ENCODE measurements at regions not wholly inside any gene's neighbourhood (a gene's known extent, or its start where the extent isn't known, plus 50 kb on each side); places are given as distances from the start of the nearest gene placed in this dataset.

DNA sequence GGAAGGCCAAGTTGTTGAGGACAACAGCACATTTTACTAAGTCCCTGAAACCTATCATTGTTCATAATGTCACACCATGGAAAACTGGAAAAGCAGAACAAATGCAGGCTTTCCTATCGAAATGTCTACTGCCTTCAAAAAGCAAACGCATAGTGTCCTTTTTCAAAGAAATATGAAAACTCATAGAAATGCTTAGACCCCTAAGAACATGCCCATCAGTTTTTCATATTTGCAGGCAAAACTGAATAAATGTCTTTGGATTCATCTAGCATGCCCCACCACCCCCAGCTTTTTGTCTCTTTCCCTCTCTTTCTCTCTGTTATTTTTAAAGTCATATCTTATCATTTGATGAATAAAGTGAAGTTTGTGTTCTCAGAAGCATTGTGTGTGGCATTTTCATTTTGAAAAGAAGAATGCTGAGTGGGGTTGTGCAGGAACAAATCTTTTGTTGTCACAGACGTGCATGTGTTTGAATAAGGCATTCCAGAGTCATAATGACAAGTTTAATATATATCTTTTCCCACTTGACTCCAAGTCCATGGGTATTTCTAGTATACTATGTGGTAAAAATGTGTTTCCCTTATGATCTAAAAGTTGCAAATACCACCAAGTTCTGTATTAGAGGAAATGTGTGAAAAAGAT is 2180.0 kb upstream of the PIK3C3 start:
- H2BK20ac ChIP-seq (ENCODE audit: low read length) = no peak overlapping the region
- no peaks in the 10 kb centered on the region for H3K79me1 ChIP-seq (ENCODE audit: low read depth, low read length)
- H4K8ac ChIP-seq (ENCODE audit: extremely low read depth, insufficient read depth, low read length) = no peak overlapping the region
- DNase-seq (ENCODE audit: low read depth in 1 of 2, low spot score in 2 of 2) (no peak), FAIRE-seq (no peak)
- no peaks in the 10 kb centered on the region for H3K23me2 ChIP-seq (ENCODE audit: low read depth, low read length)
- H2BK15ac ChIP-seq (ENCODE audit: low read length) = no peak overlapping the region
- H2AFZ ChIP-seq (ENCODE audit: low read length) = no peak overlapping the region
- H3K56ac ChIP-seq (replicated peaks; ENCODE audit: insufficient read length, low read depth, low read length) = no peak overlapping the region
- H4K91ac ChIP-seq (replicated peaks; ENCODE audit: insufficient read length, low read length) = no peak overlapping the region
- no peak overlapping the region for H2BK120ac ChIP-seq (replicated peaks; ENCODE audit: low read depth, low read length)
- H2BK5ac ChIP-seq (ENCODE audit: low read depth, low read length) = no peak overlapping the region
- peaks cover 0 to 4% (median 0%) of the 10 kb centered on the region in 4 experiments; a peak in 3 of 7 replicates for H3K4me1 ChIP-seq (replicated peaks in 1 of 4; ENCODE audit: control insufficient read depth in 3 of 4, insufficient read depth in 4 of 4, low read length in 3 of 4)
- H4K20me1 ChIP-seq (replicated peaks in 1 of 2; ENCODE audit: control insufficient read depth in 1 of 2, insufficient read depth in 2 of 2, low read length in 2 of 2) = no peaks in the 10 kb centered on the region
- no peak overlapping the region for H4K5ac ChIP-seq (ENCODE audit: insufficient read length, low read depth, low read length)
- ChIA-PET CTCF (ENCODE audit: partially characterized antibody) (no interaction called here), POLR2A (ENCODE audit: partially characterized antibody) (no interaction called here)
- no peak overlapping the region for H3K9ac ChIP-seq (replicated peaks in 1 of 4; ENCODE audit: extremely low read depth in 1 of 4, low read depth in 3 of 4, low read length in 3 of 4)
- H3K79me2 ChIP-seq (ENCODE audit: control insufficient read depth in 1 of 2, insufficient read depth in 2 of 2, low read length in 2 of 2) = peaks cover 0 to 39% of the 10 kb centered on the region in 2 experiments; a peak in 2 of 4 replicates
- 89% methylated on average over 3 of the region's 3 CpGs; no CpG with 5 or more reads in 1 of the 2 experiments for WGBS, 2 experiments (ENCODE audit: extremely low coverage in 1 of 2, insufficient coverage in 1 of 2, insufficient read length in 1 of 2, insufficient replicate concordance in 2 of 2, low coverage in 1 of 2, low lambda C conversion rate in 2 of 2, missing lambda C conversion rate in 1 of 2)
- H3K4ac ChIP-seq (replicated peaks; ENCODE audit: insufficient read length, low read depth, low read length) = no peak overlapping the region
- H3K23ac ChIP-seq (ENCODE audit: insufficient read length) = no peak overlapping the region
- H3K27me3 ChIP-seq (replicated peaks in 1 of 4; ENCODE audit: control insufficient read depth in 3 of 4, extremely low read depth in 1 of 4, insufficient read depth in 3 of 4, low read length in 3 of 4) = no peaks in the 10 kb centered on the region
- H3K4me2 ChIP-seq (ENCODE audit: insufficient read depth in 1 of 2, low read depth in 2 of 2, low read length in 2 of 2) = no peak overlapping the region
- no peak for TF ChIP-seq BCL11A (IDR thresholded peaks at IDR 0.05; ENCODE audit: low read depth in 2 of 2, low read length in 2 of 2)
- TF ChIP-seq, protein P1, sequence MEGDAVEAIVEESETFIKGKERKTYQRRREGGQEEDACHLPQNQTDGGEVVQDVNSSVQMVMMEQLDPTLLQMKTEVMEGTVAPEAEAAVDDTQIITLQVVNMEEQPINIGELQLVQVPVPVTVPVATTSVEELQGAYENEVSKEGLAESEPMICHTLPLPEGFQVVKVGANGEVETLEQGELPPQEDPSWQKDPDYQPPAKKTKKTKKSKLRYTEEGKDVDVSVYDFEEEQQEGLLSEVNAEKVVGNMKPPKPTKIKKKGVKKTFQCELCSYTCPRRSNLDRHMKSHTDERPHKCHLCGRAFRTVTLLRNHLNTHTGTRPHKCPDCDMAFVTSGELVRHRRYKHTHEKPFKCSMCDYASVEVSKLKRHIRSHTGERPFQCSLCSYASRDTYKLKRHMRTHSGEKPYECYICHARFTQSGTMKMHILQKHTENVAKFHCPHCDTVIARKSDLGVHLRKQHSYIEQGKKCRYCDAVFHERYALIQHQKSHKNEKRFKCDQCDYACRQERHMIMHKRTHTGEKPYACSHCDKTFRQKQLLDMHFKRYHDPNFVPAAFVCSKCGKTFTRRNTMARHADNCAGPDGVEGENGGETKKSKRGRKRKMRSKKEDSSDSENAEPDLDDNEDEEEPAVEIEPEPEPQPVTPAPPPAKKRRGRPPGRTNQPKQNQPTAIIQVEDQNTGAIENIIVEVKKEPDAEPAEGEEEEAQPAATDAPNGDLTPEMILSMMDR (IDR thresholded peaks at IDR 0.05; ENCODE audit: control extremely low read depth in 1 of 3, insufficient read depth in 1 of 3, low read depth in 1 of 3, low read length in 3 of 3) = no peak
- TF ChIP-seq CREB1 (IDR thresholded peaks at IDR 0.05) = no peak
- H3K18ac ChIP-seq (ENCODE audit: extremely low read depth, low read length) = no peak overlapping the region
- no peak overlapping the region for H2AK5ac ChIP-seq (ENCODE audit: low read depth, low read length)
- no peak overlapping the region for H2BK12ac ChIP-seq (ENCODE audit: low read depth, low read length)
- no peak overlapping the region for H3K27ac ChIP-seq (ENCODE audit: low read depth, low read length)
- H3K14ac ChIP-seq (ENCODE audit: insufficient read length) = no peak overlapping the region
- H3K9me3 ChIP-seq (ENCODE audit: insufficient read depth in 2 of 2, low read depth in 1 of 2, low read length in 1 of 2) = no peaks in the 10 kb centered on the region
- H3K36me3 ChIP-seq (ENCODE audit: control insufficient read depth in 2 of 4, insufficient read depth in 4 of 4, low read length in 3 of 4) = no peaks in the 10 kb centered on the region
- H3K4me3 ChIP-seq (ENCODE audit: extremely low read depth in 1 of 4, insufficient read depth in 2 of 4, low read depth in 3 of 4, low read length in 4 of 4) = no peak overlapping the region

Measured in H1 (cell line).